ENCODE measurements at regions not wholly inside any gene's neighbourhood (a gene's known extent, or its start where the extent isn't known, plus 50 kb on each side); places are given as distances from the start of the nearest gene placed in this dataset.

DNA sequence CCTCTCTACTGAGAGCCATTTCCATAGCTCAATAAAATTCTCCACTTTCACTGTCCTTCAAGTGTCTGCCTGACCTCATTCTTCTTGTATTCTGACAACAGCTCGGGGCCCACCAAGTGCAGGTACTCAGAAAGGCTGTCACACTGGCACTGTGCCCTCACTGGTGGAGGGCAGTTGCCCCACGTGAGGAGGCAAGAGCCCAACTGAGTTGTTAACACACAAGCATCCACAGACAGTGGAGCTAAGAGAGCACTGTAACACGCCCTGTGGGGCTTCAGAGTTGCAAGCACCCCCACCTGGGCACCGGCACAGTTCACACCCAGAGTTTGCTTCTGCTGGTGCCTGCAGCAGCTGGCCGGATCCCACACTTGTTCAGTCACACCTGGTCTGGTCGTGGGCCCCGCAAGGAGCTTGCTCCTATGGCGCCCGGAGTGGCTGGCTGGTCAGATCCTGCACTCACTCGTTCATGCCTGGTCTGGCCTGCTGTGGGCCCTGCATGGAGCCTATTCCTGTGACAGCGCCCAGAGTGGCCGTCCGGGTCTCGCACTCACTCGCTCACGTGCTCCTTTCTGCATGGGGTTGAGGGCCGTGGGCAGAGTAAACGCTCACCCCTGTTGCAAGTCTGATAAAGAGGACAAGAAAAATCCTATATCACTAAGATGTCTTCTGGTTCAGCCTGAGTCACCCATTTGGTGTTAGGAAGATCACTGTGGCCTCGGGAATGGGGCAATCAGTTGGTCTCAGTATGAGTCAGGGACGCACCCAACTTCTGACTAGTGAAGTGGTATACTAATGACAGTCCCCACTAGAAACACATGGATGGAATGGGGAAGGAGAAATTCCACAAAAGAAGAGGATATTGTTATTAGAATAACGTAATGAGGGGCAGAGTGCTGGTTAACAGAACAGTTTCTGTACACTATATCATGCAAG, 87.0 kb upstream of the CCNH start:
- Histone ChIP-seq H3K4me1 (ENCODE audit: control insufficient read depth, insufficient read depth, low read length) (no peaks in the 10 kb centered on the region), H3K36me3 (ENCODE audit: control insufficient read depth, insufficient read depth, low read length) (no peaks in the 10 kb centered on the region), H3K4me3 (ENCODE audit: low read depth, low read length) (no peak overlapping the region), H3K9me3 (ENCODE audit: control insufficient read depth, insufficient read depth, low read length) (no peaks in the 10 kb centered on the region), H3K27me3 (ENCODE audit: control insufficient read depth, insufficient read depth, low read length) (no peaks in the 10 kb centered on the region), H3K9ac (ENCODE audit: low read depth, low read length) (no peak overlapping the region)

Measured in iPS-15b (cell line).